GM19099 (cell line): ENCODE measurements at regions not wholly inside any gene's neighbourhood (a gene's known extent, or its start where the extent isn't known, plus 50 kb on each side); places are given as distances from the start of the nearest gene placed in this dataset.

Experiments
- POLR2A ChIP-seq: IDR thresholded peaks from 3 replicates; pipeline ENCODE4 v1.6.1; 2011; ENCODE audit warnings: low read depth; ENCODE audit not compliant: insufficient read length; ENCODE audit errors: extremely low read depth

- no peak for TF ChIP-seq POLR2A
These were observed 68.4 kb upstream of the TNRC6C start for GRCh38 chr17:77889866-77890760.

- TF ChIP-seq POLR2A, result no peak
These were observed 67.7 kb upstream of the TNRC6C start for GRCh38 chr17:77890771-77891170.

GRCh38 chr17:77891602-77892001 lies 66.9 kb upstream of the TNRC6C start:
- no peak for TF ChIP-seq POLR2A

- no peak for TF ChIP-seq POLR2A
These were observed 66.5 kb upstream of the TNRC6C start for GRCh38 chr17:77892031-77892430.

- TF ChIP-seq POLR2A, result no peak
These were observed 65.9 kb upstream of the TNRC6C start for GRCh38 chr17:77892469-77893143.

- no peak for TF ChIP-seq POLR2A
These were observed 65.1 kb upstream of the TNRC6C start for GRCh38 chr17:77893144-77894044.

GRCh38 chr17:77894126-77894956 lies 64.2 kb upstream of the TNRC6C start:
- no peak for TF ChIP-seq POLR2A

GRCh38 chr17:77897741-77898301 lies 60.7 kb upstream of the TNRC6C start:
- TF ChIP-seq POLR2A, result no peak

GRCh38 chr17:77898521-77899434 lies 59.7 kb upstream of the TNRC6C start:
- no peak for TF ChIP-seq POLR2A

GRCh38 chr17:77899498-77899897 lies 59.0 kb upstream of the TNRC6C start:
- no peak for TF ChIP-seq POLR2A

GRCh38 chr17:77901481-77901880 lies 57.0 kb upstream of the TNRC6C start:
- TF ChIP-seq POLR2A, result no peak

GRCh38 chr17:77905266-77905665 lies 53.2 kb upstream of the TNRC6C start:
- TF ChIP-seq POLR2A, result no peak

- TF ChIP-seq POLR2A, result no peak
These were observed 52.7 kb upstream of the TNRC6C start for GRCh38 chr17:77905766-77906165.
